ENCODE measurements at regions not wholly inside any gene's neighbourhood (a gene's known extent, or its start where the extent isn't known, plus 50 kb on each side); places are given as distances from the start of the nearest gene placed in this dataset.

DNA sequence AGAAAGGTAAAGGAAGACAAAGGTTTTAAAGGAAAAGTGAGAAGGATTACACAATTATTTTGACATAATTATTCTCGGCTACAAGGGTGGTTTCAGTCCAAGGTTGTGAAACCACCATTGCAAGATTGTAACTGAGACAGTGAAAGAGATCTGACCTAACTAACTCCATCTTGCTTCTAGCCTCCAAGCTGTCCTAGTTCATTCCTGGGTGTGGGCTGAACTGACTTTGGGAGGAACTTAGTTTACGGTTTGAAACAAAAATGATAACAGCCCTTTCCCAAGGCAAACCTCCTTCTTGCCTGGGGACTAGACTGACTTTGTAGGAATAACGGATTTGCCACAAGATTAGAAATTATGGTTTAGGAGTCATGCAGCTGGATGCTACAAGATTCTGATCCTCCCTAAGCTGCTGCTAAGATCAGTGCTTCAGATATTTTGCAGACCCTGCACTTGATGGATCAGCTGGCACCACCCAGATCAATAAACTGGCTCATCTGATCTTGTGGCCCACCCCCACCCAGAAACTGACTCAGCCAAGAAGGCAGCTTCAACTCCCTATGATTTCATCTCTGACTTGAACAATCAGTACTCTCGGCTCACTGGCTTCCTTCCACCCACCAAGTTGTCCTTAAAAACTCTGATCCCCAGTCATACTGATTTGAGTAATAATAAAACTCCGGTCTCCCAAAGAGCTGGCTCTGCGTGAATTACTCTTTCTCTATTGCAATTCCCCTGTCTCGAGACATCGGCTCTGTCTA lies 57.7 kb upstream of the AADACL2 start (continued):
- TF ChIP-seq ZNF175 (CRISPR knock-in tag; IDR thresholded peaks at IDR 0.05; ENCODE audit: low read depth) (peak; percentile 93), ZNF121 (CRISPR knock-in tag; conservative IDR thresholded peaks at IDR 0.05) (no peak), ZNF699 (CRISPR knock-in tag; IDR thresholded peaks at IDR 0.05; ENCODE audit: insufficient replicate concordance) (no peak), TFAM (CRISPR knock-in tag; conservative IDR thresholded peaks at IDR 0.05) (no peak), YY1 (IDR thresholded peaks at IDR 0.05; ENCODE audit: borderline replicate concordance in 1 of 3, control insufficient read depth in 1 of 3, extremely low read depth in 1 of 3, insufficient read depth in 3 of 3, insufficient read length in 1 of 3, insufficient replicate concordance in 2 of 3, low read depth in 1 of 3, low read length in 2 of 3) (no peak), SAFB2 (IDR thresholded peaks at IDR 0.05; ENCODE audit: borderline replicate concordance, low read depth, low read length, severe bottlenecking) (no peak), STAG1 (CRISPR knock-in tag; IDR thresholded peaks at IDR 0.05; ENCODE audit: borderline replicate concordance) (no peak), KLF10 (CRISPR knock-in tag; IDR thresholded peaks at IDR 0.05) (no peak), NR2C1 (IDR thresholded peaks at IDR 0.05) (no peak), NR2C1 (tag; IDR thresholded peaks at IDR 0.05) (peak; percentile 80), PTTG1 (tag; IDR thresholded peaks at IDR 0.05; ENCODE audit: low read depth) (peak; percentile 82), ZBED1 (IDR thresholded peaks at IDR 0.05) (no peak), SP1 (CRISPR knock-in tag; IDR thresholded peaks at IDR 0.05) (no peak), COPS2 (conservative IDR thresholded peaks at IDR 0.05) (no peak), ZNF584 (CRISPR knock-in tag; IDR thresholded peaks at IDR 0.05; ENCODE audit: low read depth) (0 out of 2 replicates have a peak, but pooled peaks have one; percentile 43), MECOM (CRISPR knock-in tag; IDR thresholded peaks at IDR 0.05) (peak; percentile 59; the same call in 1 of the 2 replicates), RB1 (IDR thresholded peaks at IDR 0.05; ENCODE audit: low read depth) (no peak), MYC (IDR thresholded peaks at IDR 0.05; ENCODE audit: low read depth, low read length) (no peak), MYC (CRISPR knock-in tag; IDR thresholded peaks at IDR 0.05; ENCODE audit: borderline replicate concordance, low read depth) (no peak), GTF2B (IDR thresholded peaks at IDR 0.05; ENCODE audit: extremely low read depth, insufficient read length) (no peak)
- TF ChIP-seq, protein P1, sequence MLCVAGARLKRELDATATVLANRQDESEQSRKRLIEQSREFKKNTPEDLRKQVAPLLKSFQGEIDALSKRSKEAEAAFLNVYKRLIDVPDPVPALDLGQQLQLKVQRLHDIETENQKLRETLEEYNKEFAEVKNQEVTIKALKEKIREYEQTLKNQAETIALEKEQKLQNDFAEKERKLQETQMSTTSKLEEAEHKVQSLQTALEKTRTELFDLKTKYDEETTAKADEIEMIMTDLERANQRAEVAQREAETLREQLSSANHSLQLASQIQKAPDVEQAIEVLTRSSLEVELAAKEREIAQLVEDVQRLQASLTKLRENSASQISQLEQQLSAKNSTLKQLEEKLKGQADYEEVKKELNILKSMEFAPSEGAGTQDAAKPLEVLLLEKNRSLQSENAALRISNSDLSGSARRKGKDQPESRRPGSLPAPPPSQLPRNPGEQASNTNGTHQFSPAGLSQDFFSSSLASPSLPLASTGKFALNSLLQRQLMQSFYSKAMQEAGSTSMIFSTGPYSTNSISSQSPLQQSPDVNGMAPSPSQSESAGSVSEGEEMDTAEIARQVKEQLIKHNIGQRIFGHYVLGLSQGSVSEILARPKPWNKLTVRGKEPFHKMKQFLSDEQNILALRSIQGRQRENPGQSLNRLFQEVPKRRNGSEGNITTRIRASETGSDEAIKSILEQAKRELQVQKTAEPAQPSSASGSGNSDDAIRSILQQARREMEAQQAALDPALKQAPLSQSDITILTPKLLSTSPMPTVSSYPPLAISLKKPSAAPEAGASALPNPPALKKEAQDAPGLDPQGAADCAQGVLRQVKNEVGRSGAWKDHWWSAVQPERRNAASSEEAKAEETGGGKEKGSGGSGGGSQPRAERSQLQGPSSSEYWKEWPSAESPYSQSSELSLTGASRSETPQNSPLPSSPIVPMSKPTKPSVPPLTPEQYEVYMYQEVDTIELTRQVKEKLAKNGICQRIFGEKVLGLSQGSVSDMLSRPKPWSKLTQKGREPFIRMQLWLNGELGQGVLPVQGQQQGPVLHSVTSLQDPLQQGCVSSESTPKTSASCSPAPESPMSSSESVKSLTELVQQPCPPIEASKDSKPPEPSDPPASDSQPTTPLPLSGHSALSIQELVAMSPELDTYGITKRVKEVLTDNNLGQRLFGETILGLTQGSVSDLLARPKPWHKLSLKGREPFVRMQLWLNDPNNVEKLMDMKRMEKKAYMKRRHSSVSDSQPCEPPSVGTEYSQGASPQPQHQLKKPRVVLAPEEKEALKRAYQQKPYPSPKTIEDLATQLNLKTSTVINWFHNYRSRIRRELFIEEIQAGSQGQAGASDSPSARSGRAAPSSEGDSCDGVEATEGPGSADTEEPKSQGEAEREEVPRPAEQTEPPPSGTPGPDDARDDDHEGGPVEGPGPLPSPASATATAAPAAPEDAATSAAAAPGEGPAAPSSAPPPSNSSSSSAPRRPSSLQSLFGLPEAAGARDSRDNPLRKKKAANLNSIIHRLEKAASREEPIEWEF (CRISPR knock-in tag; IDR thresholded peaks at IDR 0.05) = 0 out of 2 replicates have a peak, but pooled peaks have one; percentile 51
